ENCODE measurements at regions not wholly inside any gene's neighbourhood (a gene's known extent, or its start where the extent isn't known, plus 50 kb on each side); places are given as distances from the start of the nearest gene placed in this dataset.
A peak's percentile ranks its signal among the peaks of the same experiment; 100 is the strongest.

DNA sequence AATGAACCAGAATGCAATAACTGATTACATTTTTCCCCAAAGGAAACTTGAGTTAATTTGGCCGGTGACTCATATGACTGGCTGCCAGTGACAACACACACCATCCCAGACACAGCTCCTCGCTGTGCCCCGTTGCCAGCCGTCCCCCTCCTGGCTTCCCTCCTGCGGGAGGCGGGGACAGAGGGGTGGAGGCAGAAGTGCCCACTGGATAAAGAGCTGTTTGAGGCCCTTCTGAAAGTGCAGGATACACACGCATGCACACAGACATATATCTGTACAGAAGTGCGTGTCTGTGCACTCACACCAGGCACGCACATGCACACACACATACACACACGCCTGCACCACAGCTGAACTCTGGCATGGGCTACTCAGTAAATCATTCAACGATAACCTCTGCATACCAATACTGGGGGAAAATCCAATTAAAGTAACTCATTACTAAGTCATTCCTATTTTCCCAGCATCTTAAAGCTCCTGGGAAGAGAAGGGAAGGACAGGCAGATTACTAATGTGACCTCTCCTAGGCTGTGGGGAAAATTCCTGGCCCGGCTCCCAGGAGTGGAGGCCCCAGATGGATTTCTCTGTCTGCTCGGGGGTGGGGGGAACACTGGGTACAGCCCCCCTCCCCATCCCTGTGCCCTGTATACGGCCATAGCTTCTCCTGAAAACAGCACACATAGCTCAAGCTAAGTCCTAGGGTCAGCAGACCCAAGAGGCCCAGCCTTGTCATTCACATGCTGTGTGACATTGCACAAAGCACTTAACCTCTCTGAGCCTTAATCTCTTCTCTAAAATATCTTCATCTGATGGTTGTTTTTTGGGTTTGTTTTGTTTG, 52.3 kb upstream of the MYL10 start:
- no peak overlapping the region for H2AFZ ChIP-seq (ENCODE audit: low read length)
- CTCF ChIA-PET (ENCODE audit: partially characterized antibody) = interaction anchor here (0.5 to 2.4 kb wide), 10 partner anchors 11 to 139 kb away, joined by 3 to 12 read pairs (median 3); no protein-coding TSS in a partner anchor
- H2BK5ac ChIP-seq (ENCODE audit: low read depth, low read length) = no peak overlapping the region
- TF ChIP-seq TCF12 (IDR thresholded peaks at IDR 0.05; ENCODE audit: low read depth, low read length) = no peak
- peak; percentile 93 for TF ChIP-seq KDM1A (IDR thresholded peaks at IDR 0.05; ENCODE audit: borderline replicate concordance, low read length)
- no peaks in the 10 kb centered on the region for H3K79me1 ChIP-seq (ENCODE audit: low read depth, low read length)
- no peak overlapping the region for H4K5ac ChIP-seq (ENCODE audit: insufficient read length, low read depth, low read length)
- H3K4me2 ChIP-seq (ENCODE audit: insufficient read depth in 1 of 2, low read depth in 2 of 2, low read length in 2 of 2) = no peak overlapping the region
- peak overlapping the region; percentile 31; the same call in 1 of the 2 replicates for H2BK15ac ChIP-seq (ENCODE audit: low read length)
- no peaks in the 10 kb centered on the region for H3K36me3 ChIP-seq (ENCODE audit: control insufficient read depth in 2 of 4, insufficient read depth in 4 of 4, low read length in 3 of 4)
- peaks cover 0 to 10% (median 8%) of the 10 kb centered on the region in 4 experiments; a peak in 4 of 7 replicates for H3K4me1 ChIP-seq (replicated peaks in 1 of 4; ENCODE audit: control insufficient read depth in 3 of 4, insufficient read depth in 4 of 4, low read length in 3 of 4)
- no peak overlapping the region for H2AK5ac ChIP-seq (ENCODE audit: low read depth, low read length)
- no peaks in the 10 kb centered on the region for H3K79me2 ChIP-seq (ENCODE audit: control insufficient read depth in 1 of 2, insufficient read depth in 2 of 2, low read length in 2 of 2)
- H2BK20ac ChIP-seq (ENCODE audit: low read length) = no peak overlapping the region
- peak overlapping the region; percentile 55; the same call in 1 of the 2 replicates for H2BK12ac ChIP-seq (ENCODE audit: low read depth, low read length)
- no peak overlapping the region for H3K56ac ChIP-seq (replicated peaks; ENCODE audit: insufficient read length, low read depth, low read length)
- no peak overlapping the region for H3K27ac ChIP-seq (ENCODE audit: low read depth, low read length)
- H3K9me3 ChIP-seq (ENCODE audit: insufficient read depth in 2 of 2, low read depth in 1 of 2, low read length in 1 of 2) = no peaks in the 10 kb centered on the region
- H4K8ac ChIP-seq (ENCODE audit: extremely low read depth, insufficient read depth, low read length) = no peak overlapping the region; the same call in 1 of the 2 replicates
- H3K4ac ChIP-seq (replicated peaks; ENCODE audit: insufficient read length, low read depth, low read length) = no peak overlapping the region
- H2BK120ac ChIP-seq (replicated peaks; ENCODE audit: low read depth, low read length) = no peak overlapping the region
- POLR2A ChIA-PET (ENCODE audit: partially characterized antibody) = no interaction called here
- no peak overlapping the region for H3K9ac ChIP-seq (replicated peaks in 1 of 4; ENCODE audit: extremely low read depth in 1 of 4, low read depth in 3 of 4, low read length in 3 of 4)
- H3K4me3 ChIP-seq (ENCODE audit: extremely low read depth in 1 of 4, insufficient read depth in 2 of 4, low read depth in 3 of 4, low read length in 4 of 4) = no peak overlapping the region
- H4K91ac ChIP-seq (replicated peaks; ENCODE audit: insufficient read length, low read length) = peak overlapping the region; percentile 53
- H3K23ac ChIP-seq (ENCODE audit: insufficient read length) = no peak overlapping the region
- 86% methylated on average over 14 of the region's 14 CpGs; no CpG with 5 or more reads in 1 of the 2 experiments for WGBS, 2 experiments (ENCODE audit: extremely low coverage in 1 of 2, insufficient coverage in 1 of 2, insufficient read length in 1 of 2, insufficient replicate concordance in 2 of 2, low coverage in 1 of 2, low lambda C conversion rate in 2 of 2, missing lambda C conversion rate in 1 of 2)
- FAIRE-seq = no peak
- H3K14ac ChIP-seq (ENCODE audit: insufficient read length) = no peak overlapping the region
- no peak overlapping the region for H3K18ac ChIP-seq (ENCODE audit: extremely low read depth, low read length)
- no peaks in the 10 kb centered on the region for H3K23me2 ChIP-seq (ENCODE audit: low read depth, low read length)
- H3K27me3 ChIP-seq (replicated peaks in 1 of 4; ENCODE audit: control insufficient read depth in 3 of 4, extremely low read depth in 1 of 4, insufficient read depth in 3 of 4, low read length in 3 of 4) = no peaks in the 10 kb centered on the region
- DNase-seq (ENCODE audit: low read depth in 1 of 2, low spot score in 2 of 2) = no peak
- peaks cover 0 to 2% of the 10 kb centered on the region in 2 experiments for H4K20me1 ChIP-seq (replicated peaks in 1 of 2; ENCODE audit: control insufficient read depth in 1 of 2, insufficient read depth in 2 of 2, low read length in 2 of 2)
